Parathyroid adenoma (tissue), 2 donors: ENCODE measurements at regions not wholly inside any gene's neighbourhood (a gene's known extent, or its start where the extent isn't known, plus 50 kb on each side); places are given as distances from the start of the nearest gene placed in this dataset.

ENCODE experiments used
- H2AFZ ChIP-seq: fragments of 300-600 bp; sonication (generic); one replicate; pipeline ENCODE4 v1.7.0; 2017; ENCODE audit warnings: antibody characterized with exemption, mild to moderate bottlenecking
- H3K27ac ChIP-seq: fragments of 300-600 bp; sonication (generic); one replicate; pipeline ENCODE4 v1.7.0; 2017
- H3K27me3 ChIP-seq: fragments of 300-600 bp; sonication (generic); one replicate; pipeline ENCODE4 v1.7.0; 2017; ENCODE audit warnings: low read length; ENCODE audit not compliant: control insufficient read depth, insufficient read depth
- H3K36me3 ChIP-seq: fragments of 300-600 bp; sonication (generic); one replicate; pipeline ENCODE4 v1.7.0; 2017; ENCODE audit warnings: low read length; ENCODE audit not compliant: control insufficient read depth, insufficient read depth
- H3K4me1 ChIP-seq: fragments of 300-600 bp; sonication (generic); one replicate; pipeline ENCODE4 v1.7.0; 2017; ENCODE audit warnings: control low read depth
- H3K4me2 ChIP-seq: fragments of 300-600 bp; sonication (generic); one replicate; pipeline ENCODE4 v1.7.0; 2017; ENCODE audit warnings: low read length
- H3K4me3 ChIP-seq: fragments of 300-600 bp; sonication (generic); one replicate; pipeline ENCODE4 v1.7.0; 2017; ENCODE audit warnings: low read depth, low read length
- H3K79me2 ChIP-seq: fragments of 300-600 bp; sonication (generic); one replicate; pipeline ENCODE4 v1.7.0; 2017; ENCODE audit warnings: control low read depth
- H3K9ac ChIP-seq: fragments of 300-600 bp; sonication (generic); one replicate; pipeline ENCODE4 v1.7.0; 2017; ENCODE audit warnings: mild to moderate bottlenecking
- H3K9me3 ChIP-seq: fragments of 300-600 bp; sonication (generic); one replicate; pipeline ENCODE4 v1.7.0; 2017; ENCODE audit warnings: low read length; ENCODE audit not compliant: control insufficient read depth
- CTCF ChIP-seq: fragments of 300-600 bp; sonication (generic); IDR thresholded peaks from one replicate; pipeline ENCODE4 v1.7.0; 2017; ENCODE audit warnings: antibody characterized with exemption, mild to moderate bottlenecking
- donor health status: primary hyperparathyroidism.

- no peaks in the 10 kb centered on the region for H3K4me1 ChIP-seq
- H3K9ac ChIP-seq, result no peak overlapping the region
- H3K36me3 ChIP-seq, result no peaks in the 10 kb centered on the region
- no peak overlapping the region for H3K27ac ChIP-seq
- no peak overlapping the region for H2AFZ ChIP-seq
- no peak for TF ChIP-seq CTCF
- H3K79me2 ChIP-seq, result no peaks in the 10 kb centered on the region
- H3K4me3 ChIP-seq, result no peak overlapping the region
- H3K27me3 ChIP-seq, result no peaks in the 10 kb centered on the region
- no peaks in the 10 kb centered on the region for H3K9me3 ChIP-seq
- H3K4me2 ChIP-seq, result no peak overlapping the region
Observed at GRCh38 chr1:168483539-168483938, 60.3 kb downstream of the XCL2 start.

- Histone ChIP-seq H3K9me3 (no peaks in the 10 kb centered on the region), H3K36me3 (no peaks in the 10 kb centered on the region), H3K27me3 (no peaks in the 10 kb centered on the region), H3K4me1 (no peaks in the 10 kb centered on the region), H3K9ac (no peak overlapping the region), H3K4me2 (no peak overlapping the region), H3K4me3 (no peak overlapping the region), H3K27ac (no peak overlapping the region), H3K79me2 (no peaks in the 10 kb centered on the region), H2AFZ (no peak overlapping the region)
- TF ChIP-seq CTCF, result no peak
Observed at GRCh38 chr1:168482106-168482505, 61.7 kb downstream of the XCL2 start.

- no peaks in the 10 kb centered on the region for H3K79me2 ChIP-seq
- H3K9me3 ChIP-seq, result no peaks in the 10 kb centered on the region
- no peaks in the 10 kb centered on the region for H3K36me3 ChIP-seq
- H3K27me3 ChIP-seq, result no peaks in the 10 kb centered on the region
- TF ChIP-seq CTCF, result no peak
- H2AFZ ChIP-seq, result no peak overlapping the region
- no peak overlapping the region for H3K4me3 ChIP-seq
- no peak overlapping the region for H3K9ac ChIP-seq
- H3K4me2 ChIP-seq, result no peak overlapping the region
- no peaks in the 10 kb centered on the region for H3K4me1 ChIP-seq
- no peak overlapping the region for H3K27ac ChIP-seq
Observed at GRCh38 chr1:168481586-168481985, 62.2 kb downstream of the XCL2 start.

GRCh38 chr1:168480997-168481396, 62.8 kb downstream of the XCL2 start:
- Histone ChIP-seq H2AFZ (no peak overlapping the region), H3K9me3 (no peaks in the 10 kb centered on the region), H3K4me1 (no peaks in the 10 kb centered on the region), H3K79me2 (no peaks in the 10 kb centered on the region), H3K9ac (no peak overlapping the region), H3K36me3 (no peaks in the 10 kb centered on the region), H3K27me3 (no peaks in the 10 kb centered on the region), H3K27ac (no peak overlapping the region), H3K4me2 (no peak overlapping the region), H3K4me3 (no peak overlapping the region)
- no peak for TF ChIP-seq CTCF

GRCh38 chr1:168477792-168478191, 66.0 kb downstream of the XCL2 start:
- no peaks in the 10 kb centered on the region for H3K4me1 ChIP-seq
- H3K9ac ChIP-seq, result no peak overlapping the region
- H2AFZ ChIP-seq, result no peak overlapping the region
- no peak overlapping the region for H3K27ac ChIP-seq
- H3K27me3 ChIP-seq, result no peaks in the 10 kb centered on the region
- no peaks in the 10 kb centered on the region for H3K36me3 ChIP-seq
- H3K9me3 ChIP-seq, result no peaks in the 10 kb centered on the region
- no peak overlapping the region for H3K4me3 ChIP-seq
- TF ChIP-seq CTCF, result no peak
- H3K4me2 ChIP-seq, result no peak overlapping the region
- no peaks in the 10 kb centered on the region for H3K79me2 ChIP-seq
